Stimulated activated CD4-positive, alpha-beta T cell treated with anti-CD3 and anti-CD28 coated beads, Interleukin-4, amount 100 ng/mL, for 4 hours (primary cell): ENCODE measurements at regions not wholly inside any gene's neighbourhood (a gene's known extent, or its start where the extent isn't known, plus 50 kb on each side); places are given as distances from the start of the nearest gene placed in this dataset.

Experiments used
- DNase-seq, 2 experiments: peaks; one replicate each; pipeline ENCODE4 v3.0.0-alpha.2; 2020

DNA sequence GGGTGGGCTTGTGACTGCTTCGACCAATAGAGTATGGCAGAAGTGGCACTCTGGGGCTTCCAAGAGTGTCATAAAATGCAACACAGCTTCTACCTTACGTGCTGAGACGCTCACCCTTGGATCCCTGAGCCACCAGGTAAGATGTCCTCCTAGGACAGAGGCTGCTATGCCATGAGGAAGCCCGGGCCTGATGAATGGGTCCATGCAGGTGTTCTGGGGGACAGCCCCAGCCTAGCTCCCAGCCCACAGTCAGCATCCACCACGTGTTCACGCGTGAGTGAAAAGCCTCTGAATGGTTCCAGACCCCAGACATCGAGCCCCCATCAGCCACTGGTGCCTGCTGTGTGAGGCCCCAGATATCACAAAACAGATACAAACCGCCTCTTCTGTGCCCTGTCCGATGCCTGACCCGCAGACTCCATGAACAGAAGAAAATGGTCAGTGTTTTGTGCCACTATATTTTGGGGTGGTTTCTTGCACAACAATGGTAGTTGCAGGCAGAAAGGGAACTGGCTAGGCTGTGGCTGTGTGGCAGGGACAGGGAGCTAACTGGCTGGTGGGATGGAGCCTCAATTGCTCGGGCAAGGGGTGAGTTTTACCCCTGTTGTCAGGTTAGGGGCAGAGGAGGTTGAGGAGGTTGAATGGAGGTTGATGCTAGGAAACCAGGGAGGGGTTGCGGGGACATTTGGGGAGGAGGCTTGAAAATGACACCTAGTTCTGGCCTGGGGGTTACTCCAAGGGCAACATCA, 92.2 kb downstream of the LINGO1 start:
- DNase-seq: no peak

DNA sequence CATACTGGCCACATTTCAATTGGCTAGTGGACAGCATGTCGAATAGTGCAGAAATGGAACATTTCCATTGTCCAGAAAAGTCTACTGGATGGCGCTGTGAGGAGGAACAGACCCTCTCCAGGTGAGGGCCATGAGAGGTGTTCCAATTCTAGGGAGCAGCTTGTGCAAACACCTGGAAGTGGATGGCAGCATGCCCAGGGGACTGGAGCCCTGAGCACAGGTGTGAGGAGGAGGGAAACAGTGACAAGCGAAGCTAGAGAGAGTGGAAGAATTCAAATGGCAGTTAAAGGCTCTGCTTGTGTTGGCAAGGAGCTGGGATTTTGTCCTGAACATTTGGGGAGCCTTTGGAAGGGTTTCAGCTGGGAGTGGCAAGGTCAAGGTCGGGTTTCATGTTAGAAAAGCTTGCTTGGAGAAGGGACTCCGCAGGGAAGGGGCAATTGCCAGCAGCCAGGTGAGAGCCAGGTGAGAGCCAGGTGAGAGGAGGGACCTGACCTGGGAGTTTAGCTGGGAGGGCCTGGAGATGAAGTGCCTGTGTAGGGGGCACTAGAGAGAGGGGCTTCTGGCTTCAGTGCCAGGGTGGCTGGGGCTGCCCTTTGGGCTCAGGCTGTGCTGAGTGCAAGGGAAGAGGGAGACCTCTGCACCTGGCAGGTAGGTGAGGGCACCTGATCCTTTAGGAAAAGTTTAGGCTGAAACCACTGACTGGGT, 93.8 kb downstream of the LINGO1 start:
- DNase-seq: no peak

DNA sequence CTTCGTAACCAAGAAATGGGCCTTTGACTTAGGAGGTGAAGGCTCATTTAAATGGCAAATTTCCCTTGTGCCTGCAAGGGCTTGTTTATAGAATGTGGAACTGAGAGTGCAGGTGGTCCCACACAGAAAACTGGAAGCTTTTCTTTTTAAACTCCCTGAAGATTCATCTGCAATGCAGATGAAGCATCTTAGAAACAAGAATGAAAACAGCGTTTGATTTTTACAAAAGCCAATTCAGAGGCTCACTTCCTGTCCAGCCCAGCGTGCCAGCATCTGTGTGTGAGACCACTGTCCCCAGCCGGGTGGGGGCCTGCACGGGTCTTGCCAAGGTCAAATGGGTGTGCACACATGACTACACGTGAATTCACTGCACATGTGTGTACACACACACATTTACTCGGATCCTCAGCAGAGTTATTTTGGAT, 94.7 kb downstream of the LINGO1 start:
- no peak for DNase-seq

GRCh38 chr15:77537006-77537405, 95.7 kb downstream of the LINGO1 start:
- DNase-seq: no peak

- no peak for DNase-seq
Measured at GRCh38 chr15:77535845-77536244, 96.9 kb downstream of the LINGO1 start.
